ENCODE measurements at regions not wholly inside any gene's neighbourhood (a gene's known extent, or its start where the extent isn't known, plus 50 kb on each side); places are given as distances from the start of the nearest gene placed in this dataset.
"Not testable (repeated sequence)": the region's sequence is repeated elsewhere in the genome, so short reads cannot be mapped to it uniquely, and the experiment has no call there.

- not testable (repeated sequence) for DNase-seq
These were observed 570.6 kb upstream of the PCDH7 start for GRCh38 chr4:30149539-30149938.

GRCh38 chr4:30153427-30153826, 566.7 kb upstream of the PCDH7 start:
- no peak for DNase-seq

GRCh38 chr4:30160140-30160539, 560.0 kb upstream of the PCDH7 start:
- no peak for DNase-seq

- DNase-seq = no peak
These were observed 547.8 kb upstream of the PCDH7 start for GRCh38 chr4:30172416-30172815.

GRCh38 chr4:30181512-30181911, 538.7 kb upstream of the PCDH7 start:
- no peak for DNase-seq

- DNase-seq = no peak
These were observed 538.3 kb upstream of the PCDH7 start for GRCh38 chr4:30181918-30182317.

- no peak for DNase-seq
These were observed 537.4 kb upstream of the PCDH7 start for GRCh38 chr4:30182786-30183185.

- no peak for DNase-seq
These were observed 528.3 kb upstream of the PCDH7 start for GRCh38 chr4:30191902-30192301.

- DNase-seq = no peak
These were observed 512.8 kb upstream of the PCDH7 start for GRCh38 chr4:30207389-30207788.

- no peak for DNase-seq
These were observed 511.3 kb upstream of the PCDH7 start for GRCh38 chr4:30208731-30209435.

GRCh38 chr4:30215973-30216372, 504.2 kb upstream of the PCDH7 start:
- DNase-seq = not testable (repeated sequence)

GRCh38 chr4:30245140-30245539, 475.0 kb upstream of the PCDH7 start:
- no peak for DNase-seq

GRCh38 chr4:30256116-30256832, 463.9 kb upstream of the PCDH7 start:
- DNase-seq = no peak

- no peak for DNase-seq
These were observed 461.2 kb upstream of the PCDH7 start for GRCh38 chr4:30258949-30259348.

- DNase-seq = no peak
These were observed 457.8 kb upstream of the PCDH7 start for GRCh38 chr4:30262379-30262778.

GRCh38 chr4:30264465-30264864, 455.7 kb upstream of the PCDH7 start:
- DNase-seq = no peak

GRCh38 chr4:30265716-30266115, 454.5 kb upstream of the PCDH7 start:
- no peak for DNase-seq

GRCh38 chr4:30268370-30268769, 451.8 kb upstream of the PCDH7 start:
- no peak for DNase-seq

- no peak for DNase-seq
These were observed 450.3 kb upstream of the PCDH7 start for GRCh38 chr4:30269850-30270249.

- no peak for DNase-seq
These were observed 438.2 kb upstream of the PCDH7 start for GRCh38 chr4:30281986-30282385.

- DNase-seq = no peak
These were observed 436.8 kb upstream of the PCDH7 start for GRCh38 chr4:30283336-30283735.

GRCh38 chr4:30294295-30294694, 425.9 kb upstream of the PCDH7 start:
- no peak for DNase-seq

- DNase-seq = no peak
These were observed 424.5 kb upstream of the PCDH7 start for GRCh38 chr4:30295652-30296051.

GRCh38 chr4:30314001-30314400, 406.2 kb upstream of the PCDH7 start:
- DNase-seq = no peak

Data from occipital lobe (tissue), 1 donor.